Neural progenitor cell (in vitro differentiated cells): ENCODE measurements at regions not wholly inside any gene's neighbourhood (a gene's known extent, or its start where the extent isn't known, plus 50 kb on each side); places are given as distances from the start of the nearest gene placed in this dataset.

Source experiments
- DNase-seq: peaks from one replicate; pipeline ENCODE4 v3.0.0-alpha.2; 2016; ENCODE audit warnings: low spot score
- H2AFZ ChIP-seq: fragments of 200-600 bp; sonication (generic); replicated peaks from 2 replicates; pipeline ENCODE4 v1.6.1; 2016; ENCODE audit warnings: antibody characterized with exemption
- H3F3A ChIP-seq: fragments of 200-600 bp; sonication (generic); 2 replicates; pipeline ENCODE4 v1.6.1; 2016; ENCODE audit warnings: antibody characterized with exemption, low read depth
- H3K27ac ChIP-seq: fragments of 200-600 bp; sonication (generic); 2 replicates; pipeline ENCODE4 v1.5.1; 2016; ENCODE audit warnings: mild to moderate bottlenecking
- H3K27me3 ChIP-seq: fragments of 200-600 bp; sonication (generic); 2 replicates; pipeline ENCODE4 v1.6.1; 2016; ENCODE audit warnings: mild to moderate bottlenecking, moderate library complexity
- H3K36me3 ChIP-seq: fragments of 200-600 bp; sonication (generic); 2 replicates; pipeline ENCODE4 v1.5.1; 2016
- H3K4me1 ChIP-seq: fragments of 200-600 bp; sonication (generic); 2 replicates; pipeline ENCODE4 v1.6.1; 2016; ENCODE audit warnings: mixed run types
- H3K4me2 ChIP-seq: fragments of 200-600 bp; sonication (generic); 2 replicates; pipeline ENCODE4 v1.6.1; 2016
- H3K4me3 ChIP-seq: fragments of 200-600 bp; sonication (generic); 2 replicates; pipeline ENCODE4 v1.5.1; 2016
- H3K79me2 ChIP-seq: fragments of 200-600 bp; sonication (generic); 2 replicates; pipeline ENCODE4 v1.6.1; 2016; ENCODE audit warnings: low read depth
- H3K9ac ChIP-seq: fragments of 200-600 bp; sonication (generic); 2 replicates; pipeline ENCODE4 v1.6.1; 2016
- H3K9me3 ChIP-seq: fragments of 200-600 bp; sonication (generic); 2 replicates; pipeline ENCODE4 v1.5.1; 2016; ENCODE audit warnings: low read depth
- H4K20me1 ChIP-seq: fragments of 200-600 bp; sonication (generic); 2 replicates; pipeline ENCODE4 v1.6.1; 2016; ENCODE audit warnings: low read depth
- H3K27ac Mint-ChIP-seq: 3 replicates; pipeline ENCODE4 v1.8.0; 2021; ENCODE audit warnings: mixed read lengths
- H3K27me3 Mint-ChIP-seq: 2 replicates; pipeline ENCODE4 v1.8.0; 2022; ENCODE audit warnings: low read depth, mild to moderate bottlenecking, inconsistent platforms, moderate library complexity, mixed read lengths; ENCODE audit not compliant: insufficient read depth
- H3K36me3 Mint-ChIP-seq: 3 replicates; pipeline ENCODE4 v1.8.0; 2021; ENCODE audit warnings: mixed read lengths
- H3K4me1 Mint-ChIP-seq: 3 replicates; pipeline ENCODE4 v1.8.0; 2021; ENCODE audit warnings: mixed read lengths
- H3K4me3 Mint-ChIP-seq: 3 replicates; pipeline ENCODE4 v1.8.0; 2021; ENCODE audit warnings: mild to moderate bottlenecking, moderate library complexity, mixed read lengths
- H3K9me3 Mint-ChIP-seq: 3 replicates; pipeline ENCODE4 v1.8.0; 2020; ENCODE audit warnings: mixed read lengths
- EZH2 ChIP-seq: fragments of 200-600 bp; sonication (generic); IDR thresholded peaks from 2 replicates; pipeline ENCODE4 v1.6.1; 2017; ENCODE audit warnings: antibody characterized with exemption, mild to moderate bottlenecking, moderate library complexity
- EZH2phosphoT487 ChIP-seq: fragments of 200-600 bp; sonication (generic); IDR thresholded peaks from 2 replicates; pipeline ENCODE4 v1.6.1; 2017; ENCODE audit warnings: antibody characterized with exemption
- TF ChIP-seq, protein P1 (sequence below): fragments of 200-600 bp; sonication (generic); IDR thresholded peaks from 2 replicates; pipeline ENCODE4 v1.5.1; 2017; ENCODE audit warnings: antibody characterized with exemption, mild to moderate bottlenecking

DNA sequence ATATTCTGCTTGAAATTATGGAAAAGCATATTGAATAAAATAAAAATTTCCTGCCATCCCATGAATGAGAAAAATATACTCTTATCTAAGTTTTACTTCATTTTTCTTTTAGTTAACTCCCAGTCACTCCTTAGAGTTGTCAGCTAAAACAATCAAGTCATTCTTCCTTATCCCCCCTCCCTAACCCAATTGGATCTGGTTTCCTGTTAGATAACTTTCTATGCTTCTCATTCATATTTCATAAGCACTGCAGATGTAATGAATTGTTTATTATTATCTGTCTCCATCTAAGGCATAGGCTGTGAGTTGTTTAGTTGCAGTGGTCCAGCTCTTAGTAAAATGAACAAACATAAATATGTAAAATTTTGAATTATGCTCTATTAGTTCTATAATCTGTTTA is 244.0 kb upstream of the GCFC2 start:
- peaks cover 26% of the 10 kb centered on the region for H3K4me1 Mint-ChIP-seq
- H4K20me1 ChIP-seq: no peaks in the 10 kb centered on the region
- H3K4me3 Mint-ChIP-seq: no peak overlapping the region
- H3K79me2 ChIP-seq: no peaks in the 10 kb centered on the region
- H3K9me3 ChIP-seq: no peaks in the 10 kb centered on the region
- H3K36me3 ChIP-seq: no peaks in the 10 kb centered on the region
- no peaks in the 10 kb centered on the region for H3K9me3 Mint-ChIP-seq
- TF ChIP-seq EZH2: no peak
- TF ChIP-seq, protein P1, sequence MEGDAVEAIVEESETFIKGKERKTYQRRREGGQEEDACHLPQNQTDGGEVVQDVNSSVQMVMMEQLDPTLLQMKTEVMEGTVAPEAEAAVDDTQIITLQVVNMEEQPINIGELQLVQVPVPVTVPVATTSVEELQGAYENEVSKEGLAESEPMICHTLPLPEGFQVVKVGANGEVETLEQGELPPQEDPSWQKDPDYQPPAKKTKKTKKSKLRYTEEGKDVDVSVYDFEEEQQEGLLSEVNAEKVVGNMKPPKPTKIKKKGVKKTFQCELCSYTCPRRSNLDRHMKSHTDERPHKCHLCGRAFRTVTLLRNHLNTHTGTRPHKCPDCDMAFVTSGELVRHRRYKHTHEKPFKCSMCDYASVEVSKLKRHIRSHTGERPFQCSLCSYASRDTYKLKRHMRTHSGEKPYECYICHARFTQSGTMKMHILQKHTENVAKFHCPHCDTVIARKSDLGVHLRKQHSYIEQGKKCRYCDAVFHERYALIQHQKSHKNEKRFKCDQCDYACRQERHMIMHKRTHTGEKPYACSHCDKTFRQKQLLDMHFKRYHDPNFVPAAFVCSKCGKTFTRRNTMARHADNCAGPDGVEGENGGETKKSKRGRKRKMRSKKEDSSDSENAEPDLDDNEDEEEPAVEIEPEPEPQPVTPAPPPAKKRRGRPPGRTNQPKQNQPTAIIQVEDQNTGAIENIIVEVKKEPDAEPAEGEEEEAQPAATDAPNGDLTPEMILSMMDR: no peak
- no peak for TF ChIP-seq EZH2phosphoT487
- H3K4me1 ChIP-seq: peaks cover 28% of the 10 kb centered on the region
- no peak overlapping the region for H3K9ac ChIP-seq
- H3K27ac ChIP-seq: no peak overlapping the region
- H2AFZ ChIP-seq: no peak overlapping the region
- H3K27me3 ChIP-seq: no peaks in the 10 kb centered on the region
- no peak for DNase-seq
- no peak overlapping the region for H3K4me2 ChIP-seq
- H3K27me3 Mint-ChIP-seq: no peaks in the 10 kb centered on the region
- H3K36me3 Mint-ChIP-seq: no peaks in the 10 kb centered on the region
- H3K27ac Mint-ChIP-seq: no peak overlapping the region
- no peaks in the 10 kb centered on the region for H3F3A ChIP-seq
- H3K4me3 ChIP-seq: no peak overlapping the region

DNA sequence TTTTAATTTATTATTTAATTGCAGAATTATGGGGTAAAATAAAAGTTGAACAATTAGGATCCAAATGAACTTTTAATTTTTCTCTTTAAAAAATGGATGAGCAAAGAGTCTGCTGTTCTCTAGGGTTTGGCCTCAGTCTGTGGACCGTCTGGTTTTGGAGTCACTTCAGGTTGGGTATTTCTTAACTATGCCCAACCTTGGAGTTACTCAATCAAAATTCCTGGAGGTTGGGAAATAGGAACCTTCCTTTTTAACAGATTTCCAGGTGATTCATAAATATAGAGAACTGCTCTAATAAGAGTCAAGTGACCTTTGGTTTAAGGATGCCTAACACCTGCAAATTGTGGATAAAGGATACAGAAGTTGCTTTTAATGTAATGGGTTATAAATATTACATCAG is 241.5 kb upstream of the GCFC2 start:
- H3K27ac Mint-ChIP-seq: no peak overlapping the region
- H3K36me3 ChIP-seq: no peaks in the 10 kb centered on the region
- H3K9me3 Mint-ChIP-seq: no peaks in the 10 kb centered on the region
- no peak overlapping the region for H2AFZ ChIP-seq
- no peak overlapping the region for H3K4me2 ChIP-seq
- H3K4me1 ChIP-seq: peaks cover 9% of the 10 kb centered on the region
- no peak overlapping the region for H3K27ac ChIP-seq
- no peaks in the 10 kb centered on the region for H3K27me3 ChIP-seq
- H3K4me1 Mint-ChIP-seq: peaks cover 16% of the 10 kb centered on the region
- no peak overlapping the region for H3K4me3 ChIP-seq
- H3F3A ChIP-seq: no peaks in the 10 kb centered on the region
- no peak overlapping the region for H3K9ac ChIP-seq
- no peaks in the 10 kb centered on the region for H3K36me3 Mint-ChIP-seq
- TF ChIP-seq EZH2 (no peak), EZH2phosphoT487 (no peak)
- TF ChIP-seq, protein P1: no peak
- H3K27me3 Mint-ChIP-seq: no peaks in the 10 kb centered on the region
- no peaks in the 10 kb centered on the region for H3K9me3 ChIP-seq
- DNase-seq: no peak
- H4K20me1 ChIP-seq: no peaks in the 10 kb centered on the region
- no peaks in the 10 kb centered on the region for H3K79me2 ChIP-seq
- no peak overlapping the region for H3K4me3 Mint-ChIP-seq

DNA sequence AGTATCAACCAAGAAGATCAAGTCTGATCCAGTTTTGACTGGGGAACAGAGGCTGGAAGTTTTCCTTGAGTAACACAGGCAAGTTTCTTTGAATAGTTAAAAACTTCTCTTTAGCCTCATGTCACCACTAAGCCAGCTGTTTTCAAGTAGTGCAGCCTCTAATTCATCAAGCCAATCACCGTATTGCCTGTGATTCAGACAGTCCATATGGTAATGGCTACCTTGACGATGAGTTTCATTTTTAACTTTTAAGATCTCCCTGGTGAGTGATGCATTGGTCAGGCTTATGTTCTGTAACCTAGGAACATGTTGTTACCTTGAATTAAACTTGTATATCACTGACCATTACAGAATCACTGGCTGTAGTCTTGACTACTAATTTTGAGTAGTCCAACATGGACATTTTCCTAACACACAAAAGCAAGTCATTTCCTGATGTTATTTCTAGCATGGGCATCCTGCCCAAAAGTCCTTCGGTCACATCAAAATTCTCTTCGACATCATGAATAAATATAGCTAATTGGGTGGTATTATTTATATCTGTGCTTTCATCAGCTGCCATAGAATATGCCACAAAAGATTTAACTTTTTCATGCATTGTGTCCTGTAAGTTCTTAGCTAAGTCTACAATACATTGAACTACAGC is 238.8 kb upstream of the GCFC2 start:
- Mint-ChIP-seq H3K4me1 (peaks cover 9% of the 10 kb centered on the region), H3K9me3 (no peaks in the 10 kb centered on the region), H3K36me3 (no peaks in the 10 kb centered on the region), H3K4me3 (no peak overlapping the region), H3K27ac (no peak overlapping the region), H3K27me3 (no peaks in the 10 kb centered on the region)
- TF ChIP-seq, protein P1: no peak
- no peak for TF ChIP-seq EZH2
- Histone ChIP-seq H3K9me3 (no peaks in the 10 kb centered on the region), H3K27ac (no peak overlapping the region), H3K4me2 (no peak overlapping the region), H3K4me1 (peaks cover 9% of the 10 kb centered on the region), H3K27me3 (no peaks in the 10 kb centered on the region), H3K36me3 (no peaks in the 10 kb centered on the region), H3F3A (no peaks in the 10 kb centered on the region), H4K20me1 (no peaks in the 10 kb centered on the region), H3K79me2 (no peaks in the 10 kb centered on the region), H2AFZ (no peak overlapping the region), H3K9ac (no peak overlapping the region), H3K4me3 (no peak overlapping the region)
- DNase-seq: no peak
